Activated naive CD4-positive, alpha-beta T cell treated with anti-CD3 and anti-CD28 coated beads, Interleukin-2, amount 50 U/mL, for 24 hours (primary cell): ENCODE measurements at regions not wholly inside any gene's neighbourhood (a gene's known extent, or its start where the extent isn't known, plus 50 kb on each side); places are given as distances from the start of the nearest gene placed in this dataset.
"Not testable (repeated sequence)": the region's sequence is repeated elsewhere in the genome, so short reads cannot be mapped to it uniquely, and the experiment has no call there.

Experiments used
- H3K27ac Mint-ChIP-seq: one replicate; pipeline ENCODE4 v1.8.0; 2021; ENCODE audit warnings: mild to moderate bottlenecking, mixed read lengths
- H3K27me3 Mint-ChIP-seq: one replicate; pipeline ENCODE4 v1.8.0; 2021; ENCODE audit warnings: mixed read lengths
- H3K36me3 Mint-ChIP-seq: one replicate; pipeline ENCODE4 v1.8.0; 2021; ENCODE audit warnings: mixed read lengths
- H3K4me1 Mint-ChIP-seq: one replicate; pipeline ENCODE4 v1.8.0; 2021; ENCODE audit warnings: mixed read lengths
- H3K4me3 Mint-ChIP-seq: one replicate; pipeline ENCODE4 v1.8.0; 2021; ENCODE audit warnings: mild to moderate bottlenecking, mixed read lengths
- H3K9me3 Mint-ChIP-seq: one replicate; pipeline ENCODE4 v1.8.0; 2021; ENCODE audit warnings: mixed read lengths

- Mint-ChIP-seq H3K4me3 (no peak overlapping the region), H3K4me1 (no peaks in the 10 kb centered on the region), H3K27me3 (peaks cover 2% of the 10 kb centered on the region), H3K27ac (no peak overlapping the region), H3K36me3 (no peaks in the 10 kb centered on the region), H3K9me3 (no peaks in the 10 kb centered on the region)
Observed at GRCh38 chr15:29517829-29518228, 248.2 kb upstream of the NSMCE3 start.

GRCh38 chr15:29516929-29517328 is 247.3 kb upstream of the NSMCE3 start:
- Mint-ChIP-seq H3K4me1 (no peaks in the 10 kb centered on the region), H3K27me3 (peaks cover 2% of the 10 kb centered on the region), H3K4me3 (no peak overlapping the region), H3K27ac (no peak overlapping the region), H3K36me3 (no peaks in the 10 kb centered on the region), H3K9me3 (no peaks in the 10 kb centered on the region)

- no peak overlapping the region for H3K4me3 Mint-ChIP-seq
- no peak overlapping the region for H3K27ac Mint-ChIP-seq
- no peaks in the 10 kb centered on the region for H3K36me3 Mint-ChIP-seq
- no peaks in the 10 kb centered on the region for H3K9me3 Mint-ChIP-seq
- peaks cover 2% of the 10 kb centered on the region for H3K27me3 Mint-ChIP-seq
- H3K4me1 Mint-ChIP-seq, result no peaks in the 10 kb centered on the region
Observed at GRCh38 chr15:29514926-29515325, 245.3 kb upstream of the NSMCE3 start.

GRCh38 chr15:29511663-29512062 is 242.0 kb upstream of the NSMCE3 start:
- Mint-ChIP-seq H3K27me3 (peaks cover 2% of the 10 kb centered on the region), H3K4me3 (no peak overlapping the region), H3K27ac (no peak overlapping the region), H3K36me3 (no peaks in the 10 kb centered on the region), H3K4me1 (no peaks in the 10 kb centered on the region), H3K9me3 (no peaks in the 10 kb centered on the region)

- H3K27me3 Mint-ChIP-seq, result peaks cover 14% of the 10 kb centered on the region
- H3K36me3 Mint-ChIP-seq, H3K27ac Mint-ChIP-seq, H3K9me3 Mint-ChIP-seq, H3K4me1 Mint-ChIP-seq, H3K4me3 Mint-ChIP-seq: not testable (repeated sequence)
Observed at GRCh38 chr15:29505535-29505934, 235.9 kb upstream of the NSMCE3 start.

GRCh38 chr15:29490747-29491471 is 221.3 kb upstream of the NSMCE3 start:
- Mint-ChIP-seq H3K4me3 (no peak overlapping the region), H3K36me3 (no peaks in the 10 kb centered on the region), H3K27me3 (peaks cover 2% of the 10 kb centered on the region), H3K4me1 (no peaks in the 10 kb centered on the region), H3K27ac (no peak overlapping the region), H3K9me3 (no peaks in the 10 kb centered on the region)

GRCh38 chr15:29480949-29481348 is 211.3 kb upstream of the NSMCE3 start:
- Mint-ChIP-seq H3K4me1 (no peaks in the 10 kb centered on the region), H3K27ac (no peak overlapping the region), H3K9me3 (no peaks in the 10 kb centered on the region), H3K36me3 (no peaks in the 10 kb centered on the region), H3K4me3 (no peak overlapping the region), H3K27me3 (peaks cover 6% of the 10 kb centered on the region)

- peaks cover 6% of the 10 kb centered on the region for H3K27me3 Mint-ChIP-seq
- no peak overlapping the region for H3K27ac Mint-ChIP-seq
- no peaks in the 10 kb centered on the region for H3K4me1 Mint-ChIP-seq
- H3K4me3 Mint-ChIP-seq, result no peak overlapping the region
- no peaks in the 10 kb centered on the region for H3K9me3 Mint-ChIP-seq
- no peaks in the 10 kb centered on the region for H3K36me3 Mint-ChIP-seq
Observed at GRCh38 chr15:29480278-29480677, 210.7 kb upstream of the NSMCE3 start.

GRCh38 chr15:29477256-29477655 is 207.6 kb upstream of the NSMCE3 start:
- H3K4me3 Mint-ChIP-seq, result no peak overlapping the region

GRCh38 chr15:29476503-29477080 is 207.0 kb upstream of the NSMCE3 start:
- peaks cover 6% of the 10 kb centered on the region for H3K27me3 Mint-ChIP-seq
- no peaks in the 10 kb centered on the region for H3K4me1 Mint-ChIP-seq
- no peaks in the 10 kb centered on the region for H3K9me3 Mint-ChIP-seq
- no peak overlapping the region for H3K27ac Mint-ChIP-seq
- H3K4me3 Mint-ChIP-seq, result no peak overlapping the region
- H3K36me3 Mint-ChIP-seq, result no peaks in the 10 kb centered on the region

More at GRCh38 chr15:29477256-29477655, 207.6 kb upstream of the NSMCE3 start:
- no peaks in the 10 kb centered on the region for H3K4me1 Mint-ChIP-seq
- no peaks in the 10 kb centered on the region for H3K9me3 Mint-ChIP-seq
- H3K27ac Mint-ChIP-seq, result no peak overlapping the region
- H3K27me3 Mint-ChIP-seq, result peaks cover 6% of the 10 kb centered on the region
- no peaks in the 10 kb centered on the region for H3K36me3 Mint-ChIP-seq

GRCh38 chr15:29475096-29475495 is 205.5 kb upstream of the NSMCE3 start:
- Mint-ChIP-seq H3K36me3 (no peaks in the 10 kb centered on the region), H3K4me3 (no peak overlapping the region), H3K27me3 (peaks cover 3% of the 10 kb centered on the region), H3K27ac (no peak overlapping the region), H3K4me1 (no peaks in the 10 kb centered on the region), H3K9me3 (no peaks in the 10 kb centered on the region)

GRCh38 chr15:29473621-29474105 is 204.0 kb upstream of the NSMCE3 start:
- Mint-ChIP-seq H3K9me3 (no peaks in the 10 kb centered on the region), H3K4me1 (no peaks in the 10 kb centered on the region), H3K27ac (no peak overlapping the region)

GRCh38 chr15:29472901-29473445 is 203.4 kb upstream of the NSMCE3 start:
- Mint-ChIP-seq H3K27me3 (no peaks in the 10 kb centered on the region), H3K36me3 (no peaks in the 10 kb centered on the region), H3K27ac (no peak overlapping the region), H3K9me3 (no peaks in the 10 kb centered on the region), H3K4me1 (no peaks in the 10 kb centered on the region), H3K4me3 (no peak overlapping the region)

More at GRCh38 chr15:29473621-29474105, 204.0 kb upstream of the NSMCE3 start:
- Mint-ChIP-seq H3K4me3 (no peak overlapping the region), H3K27me3 (no peaks in the 10 kb centered on the region), H3K36me3 (no peaks in the 10 kb centered on the region)

GRCh38 chr15:29471757-29472156 is 202.1 kb upstream of the NSMCE3 start:
- no peaks in the 10 kb centered on the region for H3K36me3 Mint-ChIP-seq
- H3K27ac Mint-ChIP-seq, result no peak overlapping the region
- no peaks in the 10 kb centered on the region for H3K4me1 Mint-ChIP-seq
- no peaks in the 10 kb centered on the region for H3K9me3 Mint-ChIP-seq
- H3K27me3 Mint-ChIP-seq, result no peaks in the 10 kb centered on the region
- no peak overlapping the region for H3K4me3 Mint-ChIP-seq

GRCh38 chr15:29471306-29471705 is 201.7 kb upstream of the NSMCE3 start:
- H3K36me3 Mint-ChIP-seq, result no peaks in the 10 kb centered on the region
- no peaks in the 10 kb centered on the region for H3K27me3 Mint-ChIP-seq
- no peaks in the 10 kb centered on the region for H3K4me1 Mint-ChIP-seq
- H3K9me3 Mint-ChIP-seq, result no peaks in the 10 kb centered on the region
- H3K27ac Mint-ChIP-seq, result no peak overlapping the region
- H3K4me3 Mint-ChIP-seq, result no peak overlapping the region

- no peaks in the 10 kb centered on the region for H3K36me3 Mint-ChIP-seq
- no peak overlapping the region for H3K27ac Mint-ChIP-seq
- no peak overlapping the region for H3K4me3 Mint-ChIP-seq
- peaks cover 3% of the 10 kb centered on the region for H3K27me3 Mint-ChIP-seq
- H3K9me3 Mint-ChIP-seq, result no peaks in the 10 kb centered on the region
- no peaks in the 10 kb centered on the region for H3K4me1 Mint-ChIP-seq
Observed at GRCh38 chr15:29470794-29471193, 201.2 kb upstream of the NSMCE3 start.
